Left kidney (tissue), 1 donor: ENCODE measurements at regions not wholly inside any gene's neighbourhood (a gene's known extent, or its start where the extent isn't known, plus 50 kb on each side); places are given as distances from the start of the nearest gene placed in this dataset.
"Not testable (repeated sequence)": the region's sequence is repeated elsewhere in the genome, so short reads cannot be mapped to it uniquely, and the experiment has no call there.

Experiments
- DNase-seq: peaks from one replicate; pipeline ENCODE4 v3.0.0-alpha.2; 2013

DNA sequence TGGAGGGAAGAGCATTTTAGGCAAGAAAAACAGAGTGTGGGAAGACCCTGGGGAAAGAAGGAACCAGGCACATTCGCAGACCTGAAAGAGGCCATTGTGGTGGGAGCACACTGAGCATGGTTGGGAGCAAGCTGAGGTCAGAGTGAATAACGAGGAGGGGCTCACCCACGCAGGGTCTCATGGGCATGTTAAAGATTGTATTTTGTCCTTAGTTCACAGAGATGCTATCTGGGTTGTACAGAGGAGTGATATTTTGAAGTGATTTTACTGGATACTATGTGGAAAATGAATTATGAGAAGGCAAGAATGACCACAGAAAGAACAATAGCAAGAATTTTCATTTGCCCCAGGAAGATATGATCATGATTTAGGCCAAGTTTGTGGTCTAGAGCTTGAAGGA, 578.3 kb upstream of the NR5A2 start:
- no peak for DNase-seq

DNA sequence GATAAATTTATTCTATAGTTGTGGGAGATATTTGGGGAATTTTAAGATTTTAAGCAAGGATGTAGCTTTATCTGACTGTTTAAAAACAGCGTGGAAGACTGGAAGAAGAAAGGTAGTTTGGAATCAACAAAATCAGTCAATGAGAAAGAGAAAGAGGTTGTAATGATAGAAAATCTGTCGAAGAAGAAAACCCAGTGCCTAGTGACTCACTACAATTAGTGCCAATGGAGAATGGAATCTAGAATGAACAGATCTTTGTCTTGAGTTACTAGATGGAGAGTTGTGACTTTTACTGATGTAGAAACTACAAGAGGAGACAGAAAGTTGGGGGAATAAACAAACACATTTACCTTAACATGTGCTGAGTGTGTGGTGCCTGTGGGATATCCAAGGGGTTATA, 577.8 kb upstream of the NR5A2 start:
- no peak for DNase-seq

GRCh38 chr1:199452627-199453026, 574.9 kb upstream of the NR5A2 start:
- DNase-seq = no peak

DNA sequence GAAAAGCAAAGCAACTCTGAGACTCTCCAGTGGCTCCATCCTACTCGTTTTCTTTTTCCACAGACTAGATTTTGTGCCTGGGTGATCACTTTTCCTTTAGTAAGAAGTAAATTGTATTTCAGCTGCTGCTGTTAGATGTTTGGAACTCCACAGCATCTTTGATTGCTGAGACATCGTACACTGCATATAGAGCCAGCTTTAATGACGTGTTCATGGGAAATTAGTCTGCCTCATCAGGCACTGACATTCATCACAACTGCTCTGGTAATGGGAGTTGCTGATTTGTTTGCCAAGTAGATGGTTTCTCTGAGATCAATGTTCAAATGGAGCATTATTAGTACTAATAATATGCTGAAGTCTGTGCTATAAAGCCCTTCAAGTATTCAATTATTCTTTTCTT, 573.8 kb upstream of the NR5A2 start:
- DNase-seq = no peak

DNA sequence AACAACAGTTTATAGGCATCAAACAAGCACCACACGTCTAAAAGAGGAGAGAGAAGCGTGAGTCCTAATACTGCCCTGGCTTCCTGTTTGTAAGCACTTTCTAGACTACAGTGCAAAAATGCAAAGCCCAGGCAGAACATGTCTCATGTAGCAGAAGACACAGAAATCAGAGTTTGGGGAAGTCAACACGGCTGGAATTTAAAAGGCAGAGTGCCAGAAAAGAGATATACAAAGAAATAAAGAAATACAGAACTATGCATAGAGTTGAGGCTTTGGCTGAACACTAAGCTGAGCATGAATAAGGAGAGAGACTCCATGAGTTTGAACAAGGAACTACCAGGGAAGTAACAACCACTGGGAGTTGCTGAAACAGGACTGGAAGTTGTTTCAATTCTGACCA, 566.6 kb upstream of the NR5A2 start:
- no peak for DNase-seq

GRCh38 chr1:199463521-199464127, 563.9 kb upstream of the NR5A2 start:
- peak; percentile 7 for DNase-seq

DNA sequence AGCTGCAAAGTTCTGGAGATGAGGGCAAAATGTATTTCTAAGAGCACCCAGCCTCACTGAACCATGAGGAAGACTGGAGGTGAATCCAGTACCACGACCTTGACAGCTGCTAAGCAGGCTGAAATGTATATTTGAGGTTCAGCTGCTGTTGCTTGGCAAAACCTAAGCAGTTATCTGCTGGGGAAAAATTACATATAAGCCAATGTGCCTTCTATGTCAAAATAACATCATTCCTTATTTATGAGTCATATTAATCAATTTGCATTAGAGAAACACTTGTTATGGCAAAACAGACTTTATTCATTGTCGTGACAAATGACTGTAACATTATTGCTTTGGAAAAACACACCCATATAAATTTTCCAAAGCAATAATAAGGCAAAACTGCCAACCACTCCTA, 560.5 kb upstream of the NR5A2 start:
- no peak for DNase-seq

- DNase-seq = no peak
These were observed 555.5 kb upstream of the NR5A2 start for GRCh38 chr1:199472018-199472417.

DNA sequence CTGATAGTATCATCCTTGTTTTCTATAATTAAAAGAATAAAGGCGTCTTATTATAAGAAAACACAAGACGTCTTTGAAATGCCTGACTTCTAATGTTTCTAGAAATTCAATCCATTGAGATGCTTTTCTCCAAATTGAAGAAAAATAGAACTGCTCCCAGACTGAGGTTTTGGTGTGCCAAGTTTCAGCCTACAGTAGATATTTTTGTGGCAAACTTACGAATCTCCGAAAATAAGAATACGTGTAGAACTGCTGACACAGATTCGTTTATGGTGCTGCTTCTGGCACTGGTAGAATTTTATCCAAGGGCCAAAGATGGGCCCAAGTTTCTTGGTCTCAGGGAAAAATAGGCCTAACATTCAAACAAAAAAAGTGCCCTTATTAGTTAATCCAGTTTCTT, 554.5 kb upstream of the NR5A2 start:
- no peak for DNase-seq

DNA sequence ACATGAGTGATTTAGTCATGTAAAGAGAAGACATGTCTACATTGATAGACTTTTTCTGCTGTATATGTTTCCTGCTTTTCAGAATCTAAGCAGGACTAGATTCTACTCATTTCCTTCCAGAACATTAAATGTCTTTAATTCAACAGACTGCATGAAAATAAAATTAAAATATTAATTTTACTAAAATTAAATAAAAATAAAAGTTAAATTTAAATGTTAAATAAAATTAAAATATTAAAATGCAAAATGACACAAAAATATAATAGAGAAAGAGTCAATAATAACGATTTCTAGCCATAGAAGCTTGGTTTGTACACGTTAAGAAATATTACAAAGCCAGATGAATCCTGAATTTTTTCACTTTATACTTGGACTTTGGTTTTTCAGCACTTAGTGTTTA, 552.8 kb upstream of the NR5A2 start:
- no peak for DNase-seq

- DNase-seq = no peak
These were observed 545.1 kb upstream of the NR5A2 start for GRCh38 chr1:199482426-199482825.

DNA sequence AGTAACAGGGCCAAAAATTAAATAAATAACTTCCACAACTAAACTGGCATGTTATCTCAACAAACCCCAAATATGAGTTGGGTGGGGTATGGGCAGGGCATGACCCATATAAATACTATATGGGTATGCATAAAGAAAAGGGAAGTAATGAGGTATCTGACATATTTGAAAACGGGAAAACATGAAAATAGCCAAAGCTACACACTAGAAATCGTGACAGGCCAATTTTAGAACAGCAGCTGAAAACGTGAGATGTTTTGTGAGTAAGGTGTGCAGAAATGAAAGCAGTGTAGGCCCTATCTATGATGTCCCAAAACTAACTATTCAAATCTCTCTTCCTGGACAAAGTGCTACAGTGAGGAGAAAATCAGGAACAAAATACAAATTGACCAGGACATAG, 537.9 kb upstream of the NR5A2 start:
- no peak for DNase-seq

DNA sequence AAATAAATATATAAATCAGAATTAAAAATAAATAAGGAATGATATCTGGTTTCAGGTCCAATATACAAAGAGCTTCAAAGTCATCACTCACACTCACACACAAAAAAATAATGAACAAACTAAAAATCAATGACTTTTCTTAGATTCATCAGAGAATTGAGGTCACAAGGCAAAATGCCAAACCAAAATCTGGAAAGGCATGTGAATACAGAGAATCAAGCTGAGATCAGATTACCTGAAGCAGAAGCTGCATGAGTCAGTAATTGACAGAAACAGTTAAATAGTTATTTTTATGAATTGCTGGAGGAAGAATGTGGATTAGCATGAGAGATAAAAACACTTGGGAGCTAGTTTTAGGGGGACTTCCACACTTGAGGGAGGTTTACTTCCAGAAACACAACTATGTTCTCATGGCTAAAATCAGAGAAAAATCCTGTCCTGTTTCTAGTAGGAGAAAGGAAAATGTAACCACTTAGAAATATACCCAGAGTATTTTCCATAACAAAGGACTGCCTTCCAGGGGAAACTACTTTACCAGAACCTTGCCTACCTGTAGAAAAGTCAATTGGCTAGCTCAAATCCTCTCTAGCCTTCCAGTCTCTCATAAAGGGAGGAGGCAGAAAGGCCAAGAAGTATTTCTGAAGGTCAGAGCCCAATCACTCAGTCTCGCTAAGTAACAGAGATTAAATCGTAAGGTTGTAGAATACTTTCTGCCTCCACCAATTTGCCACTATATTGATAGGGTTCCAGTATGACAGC, 536.6 kb upstream of the NR5A2 start:
- DNase-seq = no peak

- DNase-seq = no peak
These were observed 532.1 kb upstream of the NR5A2 start for GRCh38 chr1:199495432-199495831.

DNA sequence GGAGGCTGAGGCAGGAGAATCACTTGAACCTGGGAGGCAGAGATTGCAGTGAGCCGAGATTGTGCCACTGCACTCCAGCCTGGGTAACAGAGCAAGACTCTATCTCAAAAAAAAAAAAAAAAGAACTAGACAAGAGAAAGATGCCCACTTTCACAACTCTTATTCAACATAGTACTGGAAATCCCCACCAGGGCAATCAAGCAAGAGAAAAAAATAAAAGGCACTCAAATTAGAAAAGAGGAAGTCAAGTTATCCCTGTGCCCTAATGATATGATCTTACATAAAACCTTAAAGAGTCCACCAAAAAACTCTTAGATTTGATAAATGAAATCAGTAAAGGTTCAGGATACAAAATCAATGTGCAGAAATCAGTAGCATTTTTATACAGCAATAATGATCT, 528.7 kb upstream of the NR5A2 start:
- not testable (repeated sequence) for DNase-seq

DNA sequence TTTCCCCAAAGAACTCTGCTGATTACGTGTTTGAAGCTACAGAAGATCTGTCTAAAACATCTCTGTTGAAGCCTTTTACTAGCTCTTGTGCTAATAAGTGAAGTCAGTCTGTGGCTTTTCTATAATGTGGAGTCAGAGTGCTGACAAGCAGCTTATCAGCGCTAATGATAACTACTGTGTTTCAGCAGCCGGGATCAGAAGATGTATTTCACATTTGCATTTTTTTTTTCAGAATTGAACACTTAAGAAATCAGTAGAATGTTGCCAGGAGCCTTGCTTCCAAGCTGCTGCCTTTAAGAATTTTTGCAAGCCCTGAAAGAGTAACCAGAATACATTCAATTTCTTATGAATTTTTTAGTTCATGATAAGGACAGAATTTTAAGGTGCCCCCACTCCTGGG, 519.4 kb upstream of the NR5A2 start:
- no peak for DNase-seq

DNA sequence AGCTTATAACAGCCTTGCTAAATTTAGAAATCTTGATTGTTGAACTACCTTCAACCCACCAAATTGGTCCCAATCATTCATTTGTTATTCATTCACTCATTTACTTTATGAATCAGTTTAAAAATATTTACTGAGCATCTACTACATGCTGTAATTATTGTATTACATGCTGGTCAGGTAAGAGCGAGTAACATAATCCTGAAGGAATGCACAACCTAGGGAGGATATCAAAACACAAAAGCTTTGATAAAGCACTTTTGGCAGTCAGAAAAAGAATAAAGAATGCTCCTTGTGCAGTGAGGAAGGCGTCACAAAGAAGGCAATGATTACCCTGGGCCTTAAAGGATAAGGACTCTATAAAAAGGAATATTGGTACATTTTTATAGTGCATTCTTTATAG, 518.9 kb upstream of the NR5A2 start:
- DNase-seq = no peak

- no peak for DNase-seq
These were observed 518.1 kb upstream of the NR5A2 start for GRCh38 chr1:199509456-199509855.

DNA sequence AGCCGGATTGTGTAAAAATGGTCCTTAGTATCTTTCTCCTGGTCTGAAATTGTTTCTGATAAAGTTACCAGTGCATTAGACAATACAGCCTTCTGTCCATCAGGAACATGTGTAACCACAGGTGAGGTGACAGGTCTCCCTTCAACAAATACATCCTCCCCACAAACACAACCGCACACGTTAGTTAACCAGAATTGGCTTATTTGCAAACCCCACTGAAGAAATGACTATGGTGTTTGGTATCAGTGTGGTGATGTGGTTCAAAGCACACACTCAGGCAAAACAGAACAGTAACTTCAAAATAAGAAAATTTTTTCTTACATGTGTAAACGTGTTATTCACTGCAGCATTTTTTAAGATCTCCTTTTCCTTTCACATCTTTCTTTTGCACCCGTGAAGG, 517.2 kb upstream of the NR5A2 start:
- DNase-seq = no peak

DNA sequence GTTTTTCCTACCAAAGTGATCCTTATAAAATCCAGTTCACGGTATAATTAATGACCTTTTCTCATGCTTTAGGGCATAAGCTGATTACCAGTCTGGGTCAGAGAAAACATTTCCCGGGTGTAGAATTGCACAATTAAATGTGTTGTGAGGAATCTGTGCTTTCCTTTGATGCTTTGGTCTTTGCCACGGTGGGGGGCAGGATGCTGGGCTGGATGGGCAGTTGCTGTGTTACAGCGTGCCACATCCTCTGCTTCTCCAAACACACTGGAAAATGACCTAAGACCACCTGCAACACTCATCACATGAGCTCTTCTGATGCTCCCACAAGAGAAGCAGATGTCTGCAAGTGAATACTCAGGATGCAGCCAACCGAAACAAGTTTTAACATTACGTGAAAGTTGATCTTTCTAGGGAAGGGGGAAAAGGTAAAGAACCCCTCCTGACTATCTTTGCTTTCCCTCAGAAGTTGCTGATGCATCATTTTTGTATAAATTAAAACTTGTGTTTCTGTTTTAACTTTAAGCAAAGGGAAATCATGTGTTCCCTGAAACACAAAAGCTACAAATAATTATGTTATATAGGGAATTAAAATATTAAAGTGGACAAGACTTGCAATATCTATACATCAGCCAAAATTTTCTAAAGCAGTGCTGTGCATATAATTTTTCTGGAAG, 515.3 kb upstream of the NR5A2 start:
- peak; percentile 45 for DNase-seq

DNA sequence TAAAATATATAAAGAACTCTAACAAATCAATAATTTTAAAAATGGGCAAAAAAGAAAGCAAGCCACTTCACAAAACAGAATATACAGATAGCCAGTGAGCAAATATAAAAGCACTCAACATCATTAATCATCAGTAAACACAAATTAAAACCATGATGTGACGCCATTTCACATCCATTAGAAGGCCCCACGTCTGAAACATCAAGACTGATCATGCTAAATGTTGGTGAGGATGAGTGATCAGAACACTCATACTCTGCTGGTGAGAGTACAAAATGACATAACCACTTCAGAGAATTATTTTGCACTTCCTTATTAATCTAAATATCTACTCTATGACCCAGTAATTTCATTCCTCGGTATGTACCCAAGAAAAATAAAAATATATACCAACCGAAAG, 512.2 kb upstream of the NR5A2 start:
- no peak for DNase-seq

DNA sequence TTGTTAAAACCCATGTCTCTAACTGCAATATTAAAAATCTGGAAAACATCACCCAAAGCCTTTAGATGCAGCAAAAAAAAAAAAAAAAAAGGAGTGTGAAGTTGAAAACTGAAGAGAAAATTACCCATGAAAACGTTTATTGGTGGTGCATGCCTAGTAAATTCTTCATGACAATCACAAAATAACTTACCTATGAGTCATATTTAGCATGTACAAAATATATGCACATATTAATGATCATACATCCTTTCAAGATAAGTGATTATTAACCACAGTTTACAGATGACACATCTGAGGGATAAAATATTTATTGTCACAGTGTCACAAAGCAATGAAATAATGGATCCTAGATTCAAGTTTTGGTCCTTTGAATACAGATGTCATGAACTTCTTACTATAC, 505.2 kb upstream of the NR5A2 start:
- no peak for DNase-seq

GRCh38 chr1:199522936-199523335, 504.6 kb upstream of the NR5A2 start:
- DNase-seq = no peak

- DNase-seq = no peak
These were observed 498.2 kb upstream of the NR5A2 start for GRCh38 chr1:199529324-199529723.
